Sigmoid colon (tissue), 4 donors: ENCODE measurements at regions not wholly inside any gene's neighbourhood (a gene's known extent, or its start where the extent isn't known, plus 50 kb on each side); places are given as distances from the start of the nearest gene placed in this dataset.

ENCODE experiments used
- POLR2A ChIP-seq, 2 donors: fragments of 450-650 bp; IDR thresholded peaks; one replicate each; pipeline ENCODE4 v1.6.1; 2016; ENCODE audit warnings: antibody characterized with exemption in 2 of 2, mild to moderate bottlenecking in 2 of 2, moderate library complexity in 2 of 2
- POLR2AphosphoS5 ChIP-seq, 4 donors: sonication (generic); formaldehyde crosslinking; IDR thresholded peaks; one replicate each; pipeline ENCODE4 v1.6.1; 2017; ENCODE audit warnings: antibody characterized with exemption in 4 of 4
- TF ChIP-seq, protein P1 (sequence below), 4 experiments: fragments of 450-650 bp in 3 of 4; fragments of 200-600 bp in 1 of 4; IDR thresholded peaks; one replicate each; pipeline ENCODE4 v1.5.1; 2016 to 2019; ENCODE audit warnings: antibody characterized with exemption in 4 of 4, mild to moderate bottlenecking in 3 of 4, moderate library complexity in 2 of 4

DNA sequence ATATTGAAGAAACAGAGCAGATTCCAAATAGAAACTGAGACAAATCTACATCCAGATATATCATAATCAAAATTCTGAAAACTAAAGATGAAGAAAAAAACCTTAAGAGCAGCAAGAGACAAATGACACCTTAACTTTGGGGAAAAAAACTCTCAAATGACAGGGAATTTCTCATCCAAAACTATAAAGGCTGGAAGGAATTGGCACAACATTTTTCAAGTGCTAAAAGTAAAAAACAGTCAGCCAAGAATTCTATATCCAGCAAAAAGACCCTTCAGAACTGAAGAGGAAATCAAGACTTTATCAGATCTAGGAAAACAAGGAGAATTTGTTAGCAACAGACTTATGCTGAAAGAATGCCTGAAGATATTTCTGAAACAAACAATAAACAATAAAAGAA is 90.3 kb upstream of the RASSF8 start:
- no peak for TF ChIP-seq POLR2AphosphoS5 (IDR thresholded peaks at IDR 0.05)
- TF ChIP-seq, protein P1, sequence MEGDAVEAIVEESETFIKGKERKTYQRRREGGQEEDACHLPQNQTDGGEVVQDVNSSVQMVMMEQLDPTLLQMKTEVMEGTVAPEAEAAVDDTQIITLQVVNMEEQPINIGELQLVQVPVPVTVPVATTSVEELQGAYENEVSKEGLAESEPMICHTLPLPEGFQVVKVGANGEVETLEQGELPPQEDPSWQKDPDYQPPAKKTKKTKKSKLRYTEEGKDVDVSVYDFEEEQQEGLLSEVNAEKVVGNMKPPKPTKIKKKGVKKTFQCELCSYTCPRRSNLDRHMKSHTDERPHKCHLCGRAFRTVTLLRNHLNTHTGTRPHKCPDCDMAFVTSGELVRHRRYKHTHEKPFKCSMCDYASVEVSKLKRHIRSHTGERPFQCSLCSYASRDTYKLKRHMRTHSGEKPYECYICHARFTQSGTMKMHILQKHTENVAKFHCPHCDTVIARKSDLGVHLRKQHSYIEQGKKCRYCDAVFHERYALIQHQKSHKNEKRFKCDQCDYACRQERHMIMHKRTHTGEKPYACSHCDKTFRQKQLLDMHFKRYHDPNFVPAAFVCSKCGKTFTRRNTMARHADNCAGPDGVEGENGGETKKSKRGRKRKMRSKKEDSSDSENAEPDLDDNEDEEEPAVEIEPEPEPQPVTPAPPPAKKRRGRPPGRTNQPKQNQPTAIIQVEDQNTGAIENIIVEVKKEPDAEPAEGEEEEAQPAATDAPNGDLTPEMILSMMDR (IDR thresholded peaks at IDR 0.05) = no peak
- no peak for TF ChIP-seq POLR2A (IDR thresholded peaks at IDR 0.05)
